A549 (cell line): ENCODE measurements at regions not wholly inside any gene's neighbourhood (a gene's known extent, or its start where the extent isn't known, plus 50 kb on each side); places are given as distances from the start of the nearest gene placed in this dataset.

Experiments used
- ATAC-seq, 2 experiments: fragments of 200-7000 bp in 1 of 2; fragments of >200 bp in 1 of 2; cut with Nextera tagmentation in 1 of 2; cut with Tn5 transposase in 1 of 2; 3 replicates each; pipeline versions ENCODE4 v1.8.0 to v1.9.1; 2018 to 2020; ENCODE audit warnings: mild to moderate bottlenecking in 1 of 2, moderate library complexity in 1 of 2
- CTCF ChIA-PET: fragments of 300-600 bp; sonication (Branson Sonifier 250); formaldehyde crosslinking; extraction: SDS; loops from one replicate; lab custom pipeline; 2021; ENCODE audit warnings: antibody characterized with exemption, inconsistent platforms; lab: Yijun Ruan, JAX
- POLR2A ChIA-PET: fragments of 350-600 bp; formaldehyde crosslinking; extraction: SDS; loops from one replicate; lab custom pipeline; 2021; ENCODE audit warnings: antibody characterized with exemption, inconsistent platforms; lab: Yijun Ruan, JAX
- DNase-seq, 2 experiments: peaks; one replicate each; pipeline versions ENCODE4 v3.0.0 to v3.0.0-alpha.2; 2011 to 2016; ENCODE audit warnings: low read depth in 1 of 2, low spot score in 1 of 2
- FAIRE-seq: peaks from 2 replicates; lab custom pipeline; 2011; peaks lifted over from hg19 to GRCh38; lab: Jason Lieb, UNC
- H3K27ac ChIP-seq, 2 experiments: fragments of >200 bp; sonication (Bioruptor Twin); formaldehyde crosslinking; 3 replicates each; pipeline ENCODE4 v1.5.1; 2016 to 2017
- H3K4me1 ChIP-seq: fragments of >200 bp; sonication (Bioruptor Twin); formaldehyde crosslinking; 3 replicates; pipeline ENCODE4 v1.6.1; 2016
- H3K4me2 ChIP-seq: fragments of >200 bp; sonication (Bioruptor Twin); formaldehyde crosslinking; 3 replicates; pipeline ENCODE4 v1.6.1; 2016
- H3K4me3 ChIP-seq: fragments of >200 bp; sonication (Bioruptor Twin); formaldehyde crosslinking; 3 replicates; pipeline ENCODE4 v1.5.1; 2016
- H3K9me3 ChIP-seq: fragments of >200 bp; sonication (Bioruptor Twin); formaldehyde crosslinking; 3 replicates; pipeline ENCODE4 v1.6.1; 2016
- BHLHE40 ChIP-seq: IDR thresholded peaks from 2 replicates; pipeline ENCODE4 v1.6.1; 2012; ENCODE audit warnings: low read depth, low read length, inconsistent platforms
- CBX2 ChIP-seq: fragments of 200-600 bp; sonication (generic); IDR thresholded peaks from 2 replicates; pipeline ENCODE4 v1.6.1; 2016; ENCODE audit warnings: low read depth, mild to moderate bottlenecking, borderline replicate concordance
- EP300 ChIP-seq, 2 experiments: fragments of >200 bp; sonication (Bioruptor Twin); formaldehyde crosslinking; IDR thresholded peaks; 2 replicates in 1 of 2; 3 replicates in 1 of 2; pipeline ENCODE4 v1.6.1; 2016 to 2017
- ESRRA ChIP-seq: fragments of 150-350 bp; IDR thresholded peaks from 2 replicates; pipeline ENCODE4 v1.6.1; 2014; ENCODE audit warnings: mild to moderate bottlenecking, low read length, borderline replicate concordance
- FOSL2 ChIP-seq, 2 experiments: fragments of 450-650 bp in 1 of 2; fragments of >200 bp in 1 of 2; sonication (Bioruptor Twin) in 1 of 2; formaldehyde crosslinking; IDR thresholded peaks; 2 replicates each; pipeline versions ENCODE4 v1.5.0 to v1.6.1; 2016 to 2020; ENCODE audit warnings: mild to moderate bottlenecking in 1 of 2, moderate library complexity in 1 of 2
- FOXS1 ChIP-seq: fragments of 250-450 bp; sonication (Bioruptor Pico); IDR thresholded peaks from 2 replicates; pipeline ENCODE4 v1.5.0; 2020; ENCODE audit warnings: mild to moderate bottlenecking, moderate library complexity
- HEYL ChIP-seq: fragments of 250-450 bp; sonication (Bioruptor Pico); IDR thresholded peaks from 2 replicates; pipeline ENCODE4 v1.8.0; 2021; ENCODE audit warnings: mild to moderate bottlenecking, moderate library complexity
- HOXB13 ChIP-seq: fragments of 250-450 bp; sonication (Bioruptor Pico); IDR thresholded peaks from 2 replicates; pipeline ENCODE4 v1.5.0; 2020; ENCODE audit warnings: low read depth, mild to moderate bottlenecking, moderate library complexity
- KDM5A ChIP-seq: fragments of 200-600 bp; sonication (generic); IDR thresholded peaks from 2 replicates; pipeline ENCODE4 v1.6.1; 2016; ENCODE audit warnings: antibody characterized with exemption, mild to moderate bottlenecking
- MAFK ChIP-seq: fragments of 450-650 bp; IDR thresholded peaks from 2 replicates; pipeline ENCODE4 v1.6.1; 2014; ENCODE audit not compliant: partially characterized antibody
- MAZ ChIP-seq: fragments of 150-350 bp; IDR thresholded peaks from 2 replicates; pipeline ENCODE4 v1.6.1; 2014; ENCODE audit warnings: antibody characterized with exemption, low read depth, low read length, borderline replicate concordance
- MYC ChIP-seq: IDR thresholded peaks from 2 replicates; pipeline ENCODE4 v1.6.1; 2012; ENCODE audit warnings: mild to moderate bottlenecking, inconsistent platforms, low read length, improper control_type of control experiment, borderline replicate concordance
- NR3C1 ChIP-seq: fragments of >200 bp; sonication (Bioruptor Twin); formaldehyde crosslinking; IDR thresholded peaks from 3 replicates; pipeline ENCODE4 v1.6.1; 2017
- PHF8 ChIP-seq: fragments of 200-600 bp; sonication (generic); IDR thresholded peaks from 2 replicates; pipeline ENCODE4 v1.6.1; 2016; ENCODE audit warnings: low read depth, mild to moderate bottlenecking, antibody characterized with exemption, moderate library complexity, borderline replicate concordance
- POLR2A ChIP-seq: IDR thresholded peaks from 2 replicates; pipeline ENCODE4 v1.6.1; 2012; ENCODE audit warnings: mild to moderate bottlenecking, low read length
- POLR2AphosphoS2 ChIP-seq: conservative IDR thresholded peaks from 2 replicates; pipeline ENCODE4 v1.6.1; 2012; ENCODE audit warnings: low read length, improper control_type of control experiment, inconsistent platforms
- RCOR1 ChIP-seq: fragments of 150-350 bp; IDR thresholded peaks from 2 replicates; pipeline ENCODE4 v1.6.1; 2014; ENCODE audit warnings: antibody characterized with exemption, low read length, low read depth
- SREBF2 ChIP-seq: fragments of 450-650 bp; IDR thresholded peaks from 2 replicates; pipeline ENCODE4 v1.6.1; 2014; ENCODE audit warnings: mild to moderate bottlenecking, moderate library complexity
- TFCP2L1 ChIP-seq: fragments of 250-450 bp; sonication (Bioruptor Pico); IDR thresholded peaks from 2 replicates; pipeline ENCODE4 v1.5.0; 2021; ENCODE audit warnings: mild to moderate bottlenecking
- TP53 ChIP-seq: fragments of 250-450 bp; sonication (Bioruptor Pico); IDR thresholded peaks from 2 replicates; pipeline ENCODE4 v1.5.0; 2021; ENCODE audit warnings: mild to moderate bottlenecking, moderate library complexity
- WGBS: methylation state at CpG from one replicate; pipeline ENCODE4 v1.1.6; 2017; ENCODE audit errors: missing lambda C conversion rate; 5-methylcytosine and 5-hydroxymethylcytosine counted together
- TF ChIP-seq, protein P1 (sequence below): fragments of >200 bp; sonication (Bioruptor Twin); formaldehyde crosslinking; IDR thresholded peaks from 2 replicates; pipeline ENCODE4 v1.6.1; 2016
- TF ChIP-seq, protein P2 (sequence below): fragments of >200 bp; sonication (Bioruptor Twin); formaldehyde crosslinking; IDR thresholded peaks from 3 replicates; pipeline ENCODE4 v1.6.1; 2016
- TF ChIP-seq, protein P3 (sequence below): fragments of 200-600 bp; sonication (generic); IDR thresholded peaks from 2 replicates; pipeline ENCODE4 v1.6.1; 2016; ENCODE audit warnings: antibody characterized with exemption, mild to moderate bottlenecking, moderate library complexity

DNA sequence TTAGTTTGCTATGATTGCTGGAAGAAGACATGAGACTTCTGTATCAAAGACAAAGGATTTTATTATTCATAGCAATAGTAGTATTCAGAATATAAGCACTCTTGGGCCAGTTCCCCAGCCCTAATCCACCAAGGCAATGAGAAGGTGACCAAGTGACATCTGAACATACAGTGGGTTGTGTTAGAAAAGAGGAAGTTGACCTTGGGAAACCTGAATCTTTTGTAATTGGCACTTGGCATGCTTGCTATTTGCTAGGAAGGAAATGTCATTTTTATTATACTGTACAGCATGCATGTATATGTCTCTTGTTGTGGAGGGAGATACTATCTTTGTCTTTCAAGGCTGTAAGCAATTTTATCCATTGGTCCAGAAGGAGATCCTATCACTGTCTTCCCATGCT lies 216.1 kb upstream of the FAT1 start:
- DNase-seq: no peak
- FAIRE-seq: no peak
- peaks cover 17% of the 10 kb centered on the region; the same call in 2 of the 3 replicates for H3K4me1 ChIP-seq

DNA sequence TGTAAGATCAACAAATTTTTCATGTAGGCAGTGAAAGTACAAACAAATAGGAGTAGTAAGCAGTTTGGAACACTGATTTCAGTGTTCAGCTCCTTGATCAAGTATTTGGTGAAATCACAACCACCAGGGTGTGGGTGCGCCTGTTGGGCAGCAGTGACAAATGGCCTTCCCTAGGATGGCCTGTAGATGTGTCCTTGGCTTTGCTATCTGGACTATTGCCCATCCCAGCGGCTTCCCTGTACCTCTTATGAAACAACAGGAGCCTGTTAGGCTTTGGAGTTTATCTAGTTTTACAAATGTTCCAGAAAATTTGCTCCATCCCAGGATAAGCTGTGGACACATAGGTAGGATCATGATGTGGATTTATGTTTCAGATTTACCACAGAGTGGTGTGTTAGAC lies 216.8 kb upstream of the FAT1 start:
- ATAC-seq: no peak
- Histone ChIP-seq H3K4me3 (no peak overlapping the region), H3K9me3 (no peaks in the 10 kb centered on the region), H3K4me1 (peaks cover 13% of the 10 kb centered on the region; the same call in 2 of the 3 replicates), H3K27ac (no peak overlapping the region), H3K4me2 (no peak overlapping the region)
- ChIA-PET POLR2A (no interaction called here), CTCF (no interaction called here)
- FAIRE-seq: no peak
- 67% methylated on average over 2 of the region's 2 CpGs for WGBS
- TF ChIP-seq MYC: no peak
- TF ChIP-seq TFCP2L1 (CRISPR knock-in tag): no peak
- TF ChIP-seq RCOR1: no peak
- TF ChIP-seq SREBF2: no peak
- no peak for TF ChIP-seq CBX2
- no peak for TF ChIP-seq PHF8
- TF ChIP-seq EP300 (IDR thresholded peaks at IDR 0.05): no peak
- no peak for TF ChIP-seq MAZ
- TF ChIP-seq KDM5A: no peak
- TF ChIP-seq, protein P1, sequence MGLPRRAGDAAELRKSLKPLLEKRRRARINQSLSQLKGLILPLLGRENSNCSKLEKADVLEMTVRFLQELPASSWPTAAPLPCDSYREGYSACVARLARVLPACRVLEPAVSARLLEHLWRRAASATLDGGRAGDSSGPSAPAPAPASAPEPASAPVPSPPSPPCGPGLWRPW: no peak
- TF ChIP-seq, protein P2, sequence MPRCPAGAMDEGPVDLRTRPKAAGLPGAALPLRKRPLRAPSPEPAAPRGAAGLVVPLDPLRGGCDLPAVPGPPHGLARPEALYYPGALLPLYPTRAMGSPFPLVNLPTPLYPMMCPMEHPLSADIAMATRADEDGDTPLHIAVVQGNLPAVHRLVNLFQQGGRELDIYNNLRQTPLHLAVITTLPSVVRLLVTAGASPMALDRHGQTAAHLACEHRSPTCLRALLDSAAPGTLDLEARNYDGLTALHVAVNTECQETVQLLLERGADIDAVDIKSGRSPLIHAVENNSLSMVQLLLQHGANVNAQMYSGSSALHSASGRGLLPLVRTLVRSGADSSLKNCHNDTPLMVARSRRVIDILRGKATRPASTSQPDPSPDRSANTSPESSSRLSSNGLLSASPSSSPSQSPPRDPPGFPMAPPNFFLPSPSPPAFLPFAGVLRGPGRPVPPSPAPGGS: no peak
- no peak for TF ChIP-seq POLR2AphosphoS2
- no peak for TF ChIP-seq FOSL2 (IDR thresholded peaks at IDR 0.05)
- TF ChIP-seq FOSL2 (CRISPR knock-in tag; IDR thresholded peaks at IDR 0.05): no peak
- no peak for TF ChIP-seq ESRRA
- no peak for TF ChIP-seq FOXS1 (CRISPR knock-in tag)
- DNase-seq: no peak

More for the DNA sequence above, 216.1 kb upstream of the FAT1 start:
- CTCF ChIA-PET: interaction anchor here (1.2 kb wide), 1 partner anchor 211 kb away, joined by 3 read pairs; no protein-coding TSS in a partner anchor
- POLR2A ChIA-PET: no interaction called here
- Histone ChIP-seq H3K4me2 (no peak overlapping the region), H3K27ac (no peak overlapping the region), H3K9me3 (no peaks in the 10 kb centered on the region), H3K4me3 (no peak overlapping the region)
- TF ChIP-seq KDM5A (no peak), MAZ (no peak), NR3C1 (no peak), POLR2AphosphoS2 (no peak), HOXB13 (CRISPR knock-in tag) (no peak), HEYL (no peak), BHLHE40 (no peak), MAFK (no peak), POLR2A (no peak), TP53 (CRISPR knock-in tag) (no peak), PHF8 (no peak)
- TF ChIP-seq, protein P3, sequence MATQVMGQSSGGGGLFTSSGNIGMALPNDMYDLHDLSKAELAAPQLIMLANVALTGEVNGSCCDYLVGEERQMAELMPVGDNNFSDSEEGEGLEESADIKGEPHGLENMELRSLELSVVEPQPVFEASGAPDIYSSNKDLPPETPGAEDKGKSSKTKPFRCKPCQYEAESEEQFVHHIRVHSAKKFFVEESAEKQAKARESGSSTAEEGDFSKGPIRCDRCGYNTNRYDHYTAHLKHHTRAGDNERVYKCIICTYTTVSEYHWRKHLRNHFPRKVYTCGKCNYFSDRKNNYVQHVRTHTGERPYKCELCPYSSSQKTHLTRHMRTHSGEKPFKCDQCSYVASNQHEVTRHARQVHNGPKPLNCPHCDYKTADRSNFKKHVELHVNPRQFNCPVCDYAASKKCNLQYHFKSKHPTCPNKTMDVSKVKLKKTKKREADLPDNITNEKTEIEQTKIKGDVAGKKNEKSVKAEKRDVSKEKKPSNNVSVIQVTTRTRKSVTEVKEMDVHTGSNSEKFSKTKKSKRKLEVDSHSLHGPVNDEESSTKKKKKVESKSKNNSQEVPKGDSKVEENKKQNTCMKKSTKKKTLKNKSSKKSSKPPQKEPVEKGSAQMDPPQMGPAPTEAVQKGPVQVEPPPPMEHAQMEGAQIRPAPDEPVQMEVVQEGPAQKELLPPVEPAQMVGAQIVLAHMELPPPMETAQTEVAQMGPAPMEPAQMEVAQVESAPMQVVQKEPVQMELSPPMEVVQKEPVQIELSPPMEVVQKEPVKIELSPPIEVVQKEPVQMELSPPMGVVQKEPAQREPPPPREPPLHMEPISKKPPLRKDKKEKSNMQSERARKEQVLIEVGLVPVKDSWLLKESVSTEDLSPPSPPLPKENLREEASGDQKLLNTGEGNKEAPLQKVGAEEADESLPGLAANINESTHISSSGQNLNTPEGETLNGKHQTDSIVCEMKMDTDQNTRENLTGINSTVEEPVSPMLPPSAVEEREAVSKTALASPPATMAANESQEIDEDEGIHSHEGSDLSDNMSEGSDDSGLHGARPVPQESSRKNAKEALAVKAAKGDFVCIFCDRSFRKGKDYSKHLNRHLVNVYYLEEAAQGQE: no peak
- no peak for ATAC-seq
